CD14-positive monocyte (primary cell): ENCODE measurements at regions not wholly inside any gene's neighbourhood (a gene's known extent, or its start where the extent isn't known, plus 50 kb on each side); places are given as distances from the start of the nearest gene placed in this dataset.

Experiments
- DNase-seq, 3 donors: peaks; one replicate each; pipeline ENCODE4 v3.0.0-alpha.2; 2011 to 2022
- H2AFZ ChIP-seq: 2 replicates; pipeline ENCODE4 v1.6.0; 2012; ENCODE audit warnings: mild to moderate bottlenecking, low read depth, low read length, inconsistent platforms; ENCODE audit not compliant: insufficient read depth, poor library complexity, severe bottlenecking
- H3K27ac ChIP-seq, 2 donors: 1 replicate in 1 of 2; 2 replicates in 1 of 2; pipeline ENCODE4 v1.5.1; 2012 to 2013; ENCODE audit warnings: low read length in 2 of 2, control low read depth in 1 of 2, inconsistent platforms in 1 of 2, low read depth in 1 of 2, mild to moderate bottlenecking in 1 of 2
- H3K27me3 ChIP-seq, 2 donors: one replicate each; pipeline versions ENCODE4 v1.6.0 to v1.6.1; 2011 to 2013; ENCODE audit warnings: low read length in 2 of 2; ENCODE audit not compliant: control insufficient read depth in 2 of 2, insufficient read depth in 2 of 2
- H3K36me3 ChIP-seq, 2 donors: replicated peaks in 1 of 2; 1 replicate in 1 of 2; 2 replicates in 1 of 2; pipeline versions ENCODE4 v1.5.1 to v1.6.1; 2012 to 2013; ENCODE audit warnings: low read length in 2 of 2, control low read depth in 1 of 2, inconsistent platforms in 1 of 2, mild to moderate bottlenecking in 1 of 2; ENCODE audit not compliant: insufficient read depth in 2 of 2, control insufficient read depth in 1 of 2
- H3K4me1 ChIP-seq, 2 donors: 1 replicate in 1 of 2; 2 replicates in 1 of 2; pipeline versions ENCODE4 v1.5.1 to v1.6.1; 2012 to 2013; ENCODE audit warnings: low read length in 2 of 2, control low read depth in 1 of 2, inconsistent platforms in 1 of 2, mild to moderate bottlenecking in 1 of 2, moderate library complexity in 1 of 2; ENCODE audit not compliant: insufficient read depth in 2 of 2, control insufficient read depth in 1 of 2
- H3K4me2 ChIP-seq: replicated peaks from 2 replicates; pipeline ENCODE3; 2012; ENCODE audit warnings: low read length, moderate library complexity, mild to moderate bottlenecking; ENCODE audit not compliant: poor library complexity, severe bottlenecking; ENCODE audit errors: extremely low read depth
- H3K4me3 ChIP-seq, 3 experiments: fragments of 200-600 bp in 1 of 3; sonication (generic) in 1 of 3; replicated peaks in 1 of 3; 1 replicate in 2 of 3; 2 replicates in 1 of 3; pipeline ENCODE4 v1.5.1; 2011 to 2013; ENCODE audit warnings: low read length in 3 of 3, mild to moderate bottlenecking in 3 of 3, control low read depth in 2 of 3, low read depth in 2 of 3, inconsistent platforms in 1 of 3, moderate library complexity in 1 of 3
- H3K79me2 ChIP-seq: 2 replicates; pipeline ENCODE4 v1.6.0; 2012; ENCODE audit warnings: mild to moderate bottlenecking, control low read depth, inconsistent platforms, low read length, moderate library complexity; ENCODE audit not compliant: insufficient read depth
- H3K9ac ChIP-seq: 2 replicates; pipeline ENCODE4 v1.6.0; 2017; ENCODE audit warnings: low read length, mild to moderate bottlenecking; ENCODE audit not compliant: insufficient read depth, poor library complexity, severe bottlenecking
- H3K9me3 ChIP-seq, 2 donors: replicated peaks in 1 of 2; 1 replicate in 1 of 2; 2 replicates in 1 of 2; pipeline versions ENCODE4 v1.5.1 to v1.6.1; 2012 to 2013; ENCODE audit warnings: low read length in 2 of 2, control low read depth in 1 of 2; ENCODE audit not compliant: control insufficient read depth in 1 of 2, insufficient read depth in 1 of 2
- H4K20me1 ChIP-seq: 2 replicates; pipeline ENCODE4 v1.6.0; 2012; ENCODE audit warnings: mild to moderate bottlenecking, low read length, control low read depth, moderate library complexity; ENCODE audit not compliant: insufficient read depth
- H3K27ac Mint-ChIP-seq, 7 donors: one replicate each; pipeline ENCODE4 v1.8.0; 2020; ENCODE audit warnings: mild to moderate bottlenecking in 7 of 7, mixed read lengths in 7 of 7, moderate library complexity in 6 of 7, inconsistent platforms in 2 of 7
- H3K27me3 Mint-ChIP-seq, 3 donors: one replicate each; pipeline ENCODE4 v1.8.0; 2021 to 2022; ENCODE audit warnings: low read depth in 3 of 3, mild to moderate bottlenecking in 3 of 3, mixed read lengths in 3 of 3, moderate library complexity in 3 of 3, inconsistent platforms in 1 of 3
- H3K36me3 Mint-ChIP-seq, 2 donors: one replicate each; pipeline ENCODE4 v1.8.0; 2020; ENCODE audit warnings: mixed read lengths in 2 of 2, inconsistent platforms in 1 of 2, mild to moderate bottlenecking in 1 of 2
- H3K4me1 Mint-ChIP-seq: one replicate; pipeline ENCODE4 v1.8.0; 2020; ENCODE audit warnings: mild to moderate bottlenecking, mixed read lengths
- H3K4me3 Mint-ChIP-seq, 2 donors: one replicate each; pipeline ENCODE4 v1.8.0; 2020; ENCODE audit warnings: mild to moderate bottlenecking in 2 of 2, mixed read lengths in 2 of 2, moderate library complexity in 1 of 2
- H3K9me3 Mint-ChIP-seq, 7 donors: one replicate each; pipeline ENCODE4 v1.8.0; 2020 to 2022; ENCODE audit warnings: mixed read lengths in 7 of 7, mild to moderate bottlenecking in 6 of 7, moderate library complexity in 6 of 7, inconsistent platforms in 2 of 7
- CTCF ChIP-seq: fragments of 200-600 bp; IDR thresholded peaks from one replicate; pipeline ENCODE4 v1.8.0; 2022; ENCODE audit warnings: antibody characterized with exemption, mild to moderate bottlenecking
- WGBS: methylation state at CpG from one replicate; pipeline ENCODE4 v1.1.5; 2013; ENCODE audit warnings: missing lambda C conversion rate; ENCODE audit not compliant: insufficient coverage; 5-methylcytosine and 5-hydroxymethylcytosine counted together
- intact Hi-C, 2 donors: fragments of 100-400 bp; cut with micrococcal nuclease; formaldehyde crosslinking; loops; one replicate each; pipeline versions ENCODE4 v1.15.0 to v1.15.1; 2023

DNA sequence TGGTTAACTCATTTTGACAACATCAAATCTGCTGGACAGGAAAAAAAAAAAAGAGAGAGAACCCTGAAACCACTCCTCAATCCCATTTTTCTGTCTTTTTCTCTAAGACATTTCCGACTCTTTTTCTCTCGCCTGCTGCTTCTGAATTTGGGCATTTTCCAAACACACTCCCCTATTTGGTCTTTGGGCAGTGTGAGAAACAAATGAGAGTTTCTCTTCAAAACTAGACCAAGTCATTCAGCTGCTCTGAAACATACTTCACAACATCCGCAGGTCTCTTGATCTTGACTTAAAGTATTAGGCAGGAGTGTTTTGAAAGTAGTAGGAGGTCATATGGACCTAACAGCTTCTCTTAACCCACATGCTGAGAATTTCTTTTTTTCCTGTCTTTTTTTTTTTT lies 364.8 kb upstream of the ESRRG start:
- no peak overlapping the region for H3K4me3 Mint-ChIP-seq
- Histone ChIP-seq H3K9me3 (peaks cover 0 to 4% of the 10 kb centered on the region in 2 donors), H3K27ac (no peak overlapping the region)

GRCh38 chr1:217079584-217079983 lies 356.4 kb upstream of the ESRRG start:
- Mint-ChIP-seq H3K4me1 (no peaks in the 10 kb centered on the region), H3K36me3 (no peaks in the 10 kb centered on the region), H3K4me3 (no peak overlapping the region), H3K27me3 (peaks cover 0 to 4% (median 0%) of the 10 kb centered on the region in 3 donors), H3K27ac (no peak overlapping the region), H3K9me3 (peaks cover 0 to 1% (median 0%) of the 10 kb centered on the region in 7 donors)
- Histone ChIP-seq H3K27ac (no peak overlapping the region), H3K36me3 (no peaks in the 10 kb centered on the region), H3K4me3 (no peak overlapping the region), H3K79me2 (no peaks in the 10 kb centered on the region), H3K4me1 (no peaks in the 10 kb centered on the region), H3K9ac (no peak overlapping the region), H3K9me3 (no peaks in the 10 kb centered on the region), H2AFZ (no peak overlapping the region), H4K20me1 (no peaks in the 10 kb centered on the region), H3K4me2 (no peak overlapping the region), H3K27me3 (no peaks in the 10 kb centered on the region)
- TF ChIP-seq CTCF, result no peak
- WGBS, result 100% methylated on average over 2 of the region's 3 CpGs
- DNase-seq, result no peak
- intact Hi-C loops, result no loop called here

More for the DNA sequence above, 364.8 kb upstream of the ESRRG start:
- no peaks in the 10 kb centered on the region for H3K36me3 ChIP-seq
- TF ChIP-seq CTCF, result no peak
- Mint-ChIP-seq H3K9me3 (peaks cover 0 to 17% (median 6%) of the 10 kb centered on the region in 7 donors), H3K36me3 (no peaks in the 10 kb centered on the region), H3K4me1 (peaks cover 3% of the 10 kb centered on the region), H3K27ac (no peak overlapping the region), H3K27me3 (peaks cover 22 to 29% (median 24%) of the 10 kb centered on the region in 3 donors)
- no peak overlapping the region for H3K4me3 ChIP-seq
- H3K79me2 ChIP-seq, result no peaks in the 10 kb centered on the region
- intact Hi-C loops, result no loop called here
- DNase-seq, result no peak
- peaks cover 10 to 30% of the 10 kb centered on the region in 2 donors for H3K27me3 ChIP-seq
- no peak overlapping the region for H3K9ac ChIP-seq
- no peaks in the 10 kb centered on the region for H3K4me1 ChIP-seq
- H2AFZ ChIP-seq, result no peak overlapping the region
- no CpG with 5 or more reads among the region's 3 CpGs for WGBS
- no peak overlapping the region for H3K4me2 ChIP-seq
- H4K20me1 ChIP-seq, result no peaks in the 10 kb centered on the region
